ENCODE measurements at regions not wholly inside any gene's neighbourhood (a gene's known extent, or its start where the extent isn't known, plus 50 kb on each side); places are given as distances from the start of the nearest gene placed in this dataset.
A peak's percentile ranks its signal among the peaks of the same experiment; 100 is the strongest.
"Not testable (repeated sequence)": the region's sequence is repeated elsewhere in the genome, so short reads cannot be mapped to it uniquely, and the experiment has no call there.

DNA sequence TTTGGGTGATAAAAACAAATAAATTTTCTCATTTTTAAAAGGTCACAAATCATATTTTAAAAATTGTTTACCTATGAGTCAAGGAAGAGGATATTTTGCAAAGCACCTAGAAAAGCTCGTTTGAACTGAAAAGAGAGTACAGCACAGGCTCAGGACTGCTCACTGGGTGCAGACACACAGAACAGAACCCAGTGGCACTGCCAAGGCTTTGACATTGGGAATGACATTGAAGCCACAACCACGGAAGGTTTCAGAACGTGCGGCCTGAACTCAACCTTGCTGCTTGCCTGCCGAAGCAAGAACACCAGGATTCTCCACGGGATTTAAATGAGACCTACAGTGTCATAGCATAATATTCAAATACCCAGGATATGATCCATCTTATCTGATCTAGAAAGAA, 597.1 kb upstream of the B3GAT1 start:
- no peak for DNase-seq

DNA sequence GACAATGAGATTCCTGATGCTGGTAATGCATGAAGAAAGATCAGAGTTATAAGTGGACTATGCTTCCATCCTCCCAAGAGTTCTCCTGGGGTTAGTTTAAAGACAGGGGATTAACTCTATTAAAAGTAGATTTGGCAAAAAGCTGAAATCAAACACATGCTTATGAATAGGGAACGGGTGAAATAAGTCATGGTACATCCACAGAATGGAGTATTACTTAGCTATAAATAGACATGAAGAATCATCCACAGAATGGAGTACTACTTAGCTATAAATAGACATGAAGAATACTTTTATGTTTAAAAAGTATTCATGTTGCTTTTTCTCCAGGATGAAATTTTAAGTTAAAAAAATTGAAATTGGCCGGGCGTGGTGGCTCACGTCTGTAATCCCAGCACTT, 596.4 kb upstream of the B3GAT1 start:
- DNase-seq, result no peak

DNA sequence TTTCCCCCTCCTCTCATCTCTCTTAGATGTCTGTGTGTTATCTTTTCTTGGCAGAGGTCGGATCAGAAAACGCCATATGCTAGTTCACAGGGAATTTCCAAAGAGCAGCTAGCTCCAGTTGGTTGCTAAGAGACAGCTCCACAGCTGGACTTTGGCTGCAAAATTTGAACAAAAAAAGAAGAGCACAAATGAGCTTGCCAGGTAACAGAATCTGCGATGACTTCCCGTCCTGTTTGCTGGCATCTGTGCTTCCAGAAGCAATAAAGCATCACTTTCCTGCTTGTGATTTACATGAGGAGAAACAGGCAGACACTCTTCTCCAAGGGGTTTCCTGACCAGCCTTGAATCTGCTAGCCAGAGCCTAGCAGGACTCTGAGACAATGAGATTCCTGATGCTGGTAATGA, 596.0 kb upstream of the B3GAT1 start:
- DNase-seq, result peak; percentile 35

DNA sequence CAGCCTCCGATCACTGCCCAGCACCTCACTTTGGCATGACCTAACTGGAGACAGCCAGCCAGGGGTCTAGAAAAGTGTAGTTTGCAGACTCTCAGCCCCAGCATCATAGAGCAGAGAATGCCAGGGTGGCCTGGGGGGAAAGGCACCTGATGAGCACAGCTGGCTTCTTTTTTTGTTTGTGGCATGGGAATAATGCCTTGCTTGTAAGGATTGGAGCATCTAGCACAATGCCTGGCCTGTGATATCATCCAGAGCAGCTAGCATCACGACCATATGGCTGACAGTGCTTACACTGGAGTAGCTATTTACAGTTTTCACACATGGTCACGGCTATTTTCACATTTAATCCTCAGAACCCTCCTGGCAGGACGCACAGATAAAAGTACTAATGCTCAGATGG, 594.8 kb upstream of the B3GAT1 start:
- DNase-seq, result peak; percentile 37

DNA sequence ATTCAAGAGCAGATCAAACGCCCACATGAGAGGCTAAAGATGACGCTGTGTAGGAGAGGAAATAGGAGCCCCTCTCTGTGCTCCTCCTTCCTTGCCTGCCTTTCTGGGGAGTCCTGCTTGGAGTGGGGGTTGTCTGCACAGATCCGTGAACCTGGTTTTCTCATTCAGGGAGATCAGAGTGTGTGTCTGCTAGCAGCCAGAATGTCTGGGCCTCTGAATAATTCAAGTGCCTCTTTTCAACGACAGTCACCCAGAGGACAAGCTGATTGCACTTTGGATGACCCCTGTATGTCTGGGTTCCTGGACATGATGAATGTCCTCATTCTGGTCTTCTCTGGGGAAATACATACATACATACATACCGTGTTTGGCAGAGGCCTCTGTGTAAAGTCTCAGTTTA, 592.5 kb upstream of the B3GAT1 start:
- no peak for DNase-seq

DNA sequence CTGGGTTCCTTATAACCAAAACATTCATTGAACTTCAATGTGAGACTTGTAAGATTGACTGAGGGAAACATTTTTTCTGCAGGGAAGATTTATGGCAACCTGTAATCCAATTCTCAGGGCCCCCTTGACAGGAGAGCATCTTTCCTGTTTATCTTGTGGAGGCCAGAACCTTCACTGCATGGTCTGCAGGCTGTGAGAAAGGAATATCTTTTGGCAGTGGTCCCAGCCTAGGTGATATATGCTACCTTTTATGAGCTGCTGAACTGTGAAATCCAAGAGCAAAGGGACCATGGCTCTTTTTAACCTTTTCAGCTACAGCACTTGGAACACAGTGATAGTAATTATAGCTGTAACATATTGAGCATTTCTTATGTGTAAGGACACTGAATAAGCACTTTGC, 590.2 kb upstream of the B3GAT1 start:
- DNase-seq, result no peak

DNA sequence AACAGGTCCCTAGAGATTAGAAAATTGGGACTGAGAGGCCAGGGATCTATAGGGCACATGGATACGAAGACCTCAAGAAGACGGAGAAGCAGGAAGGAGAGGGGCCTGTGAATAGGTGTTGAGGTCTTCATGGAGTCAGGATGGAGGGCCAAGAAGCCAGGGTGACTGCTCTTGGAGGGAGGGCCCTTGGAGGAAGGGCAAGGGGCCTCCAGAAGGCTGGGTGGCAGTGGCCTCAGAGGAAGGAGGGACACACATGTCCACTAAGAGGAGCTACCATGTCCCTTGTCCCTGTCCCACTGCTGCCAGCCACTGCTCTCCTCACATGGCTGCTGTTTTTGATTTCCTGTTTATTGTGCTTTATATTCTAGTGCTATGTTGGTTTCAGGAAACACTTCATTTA, 589.5 kb upstream of the B3GAT1 start:
- DNase-seq, result no peak

DNA sequence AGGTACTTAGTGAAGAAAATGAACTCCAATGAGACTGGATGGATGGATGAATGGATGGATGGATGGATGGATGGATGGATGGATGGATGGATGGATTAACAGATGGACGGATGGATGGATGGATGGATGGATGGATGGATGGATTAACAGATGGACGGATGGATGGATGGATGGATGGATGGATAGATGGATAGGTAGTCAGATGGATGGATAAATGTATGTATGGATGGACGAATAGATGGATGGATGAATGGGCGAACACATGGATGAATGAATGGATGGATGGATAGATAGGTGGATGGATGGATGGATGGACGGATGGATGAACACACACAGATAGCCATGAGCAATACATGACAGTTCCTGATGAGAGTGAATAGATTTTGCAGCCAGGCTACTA, 589.0 kb upstream of the B3GAT1 start:
- not testable (repeated sequence) for DNase-seq

DNA sequence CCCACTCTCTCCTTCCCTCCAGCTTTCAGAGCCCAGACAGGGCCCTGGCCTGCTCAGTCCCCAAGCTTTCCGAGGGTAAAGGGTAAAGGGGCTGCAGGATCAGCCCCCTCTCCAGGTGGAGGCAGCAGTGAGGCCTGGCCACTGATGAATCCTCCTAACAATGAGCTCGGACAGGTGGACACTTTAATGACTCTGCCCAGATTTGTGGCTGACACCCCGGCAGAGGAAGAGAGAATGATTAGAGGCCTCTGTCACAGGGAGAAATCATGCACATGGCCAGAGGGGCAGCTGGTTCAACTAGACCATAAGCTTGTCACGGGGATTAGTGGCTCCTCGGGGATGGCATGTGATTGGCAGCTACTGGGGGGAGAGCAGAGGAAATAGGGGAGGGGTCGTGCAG, 587.5 kb upstream of the B3GAT1 start:
- no peak for DNase-seq

DNA sequence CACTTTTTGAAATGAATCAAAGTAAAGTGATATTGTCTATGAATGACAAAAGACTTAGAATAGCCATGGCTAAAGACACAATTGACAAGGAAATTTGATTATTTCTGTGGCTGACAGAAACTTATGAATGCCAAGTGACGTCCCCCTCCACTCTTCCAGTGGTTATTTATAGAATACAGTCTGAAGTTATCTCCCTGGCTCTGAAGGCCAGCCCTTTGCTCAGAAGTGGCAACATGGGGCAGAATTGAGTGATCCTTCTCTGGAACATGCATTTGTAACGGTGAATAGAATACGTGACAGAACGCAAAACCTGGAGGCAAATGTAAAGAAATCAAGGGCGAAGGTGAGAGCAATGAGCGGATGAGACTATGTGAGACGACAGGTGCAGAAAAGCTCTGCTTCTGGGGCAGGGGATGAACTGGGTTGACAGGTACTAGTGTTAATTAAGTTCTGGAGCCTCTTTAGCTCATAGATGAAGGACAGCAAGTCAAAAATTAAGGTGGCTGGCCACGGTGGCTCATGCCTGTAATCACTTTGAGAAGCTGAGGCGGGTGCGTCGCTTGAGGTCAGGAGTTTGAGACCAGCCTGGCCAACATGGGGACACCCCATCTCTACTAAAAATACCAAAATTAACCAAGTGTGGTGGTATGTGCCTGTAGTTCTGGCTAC, 585.7 kb upstream of the B3GAT1 start:
- no peak for DNase-seq

DNA sequence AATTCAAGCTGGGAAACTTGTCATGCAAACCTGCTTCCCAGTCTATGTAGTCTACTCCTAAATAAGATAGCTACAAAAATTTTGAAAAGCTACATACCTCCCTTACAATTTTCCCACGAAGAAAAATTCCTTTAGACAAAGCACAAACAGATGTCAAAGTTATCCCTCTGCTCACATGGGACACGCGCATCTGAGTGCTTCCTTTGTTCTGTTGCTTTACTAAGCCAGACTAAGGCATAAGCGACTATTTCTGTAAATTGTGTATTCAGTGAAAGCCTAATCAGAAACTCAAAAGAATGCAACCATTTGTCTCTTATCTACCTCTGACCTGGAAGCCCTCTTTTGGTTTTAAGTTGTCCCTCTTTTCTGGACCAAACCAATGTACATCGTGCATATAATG, 583.7 kb upstream of the B3GAT1 start:
- DNase-seq, result no peak

DNA sequence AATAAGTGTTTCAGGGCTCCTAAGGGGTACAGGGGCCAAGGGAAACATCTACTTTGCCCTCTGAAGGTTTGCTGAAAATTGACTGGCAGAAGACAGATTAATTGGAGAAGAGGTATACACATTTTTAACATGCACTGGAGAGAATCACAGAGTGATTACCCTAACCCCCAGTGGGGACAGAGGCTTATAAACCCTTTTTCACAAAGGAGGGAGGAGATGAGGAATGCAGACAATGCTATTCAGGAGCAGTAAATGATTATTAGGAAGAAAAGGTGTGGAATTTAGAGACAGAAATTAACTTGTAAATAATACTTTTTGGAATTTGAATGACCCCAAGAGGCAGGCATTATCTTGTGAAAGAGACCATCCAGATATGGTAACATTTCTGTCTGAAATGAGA, 582.4 kb upstream of the B3GAT1 start:
- DNase-seq, result no peak

DNA sequence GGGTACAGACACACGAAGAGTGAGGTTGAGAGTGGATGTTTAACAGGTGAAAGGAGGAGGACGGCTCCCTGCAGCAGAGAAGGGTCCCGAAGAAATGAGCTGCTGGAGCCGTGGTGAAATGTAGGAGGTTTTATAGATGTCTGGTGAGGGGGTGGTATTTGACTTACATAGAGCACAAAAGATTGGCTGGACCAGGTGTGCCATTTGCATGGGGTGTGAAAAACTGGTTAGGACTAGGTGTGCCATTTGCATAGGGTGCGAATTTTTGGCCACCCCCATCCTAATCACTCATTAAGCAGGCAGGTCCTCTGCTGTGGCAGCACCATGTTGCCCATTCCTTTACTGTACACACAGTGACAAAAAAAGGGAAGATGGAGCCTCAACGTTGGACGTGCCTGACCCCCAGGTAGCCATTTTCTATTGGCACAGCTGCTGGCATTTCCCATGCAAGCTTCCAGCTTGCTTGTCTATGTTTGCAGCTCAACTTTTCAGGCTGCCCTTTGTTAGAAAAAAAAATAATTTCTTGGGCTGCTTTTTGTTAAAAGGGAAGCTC, 581.7 kb upstream of the B3GAT1 start:
- DNase-seq, result no peak

DNA sequence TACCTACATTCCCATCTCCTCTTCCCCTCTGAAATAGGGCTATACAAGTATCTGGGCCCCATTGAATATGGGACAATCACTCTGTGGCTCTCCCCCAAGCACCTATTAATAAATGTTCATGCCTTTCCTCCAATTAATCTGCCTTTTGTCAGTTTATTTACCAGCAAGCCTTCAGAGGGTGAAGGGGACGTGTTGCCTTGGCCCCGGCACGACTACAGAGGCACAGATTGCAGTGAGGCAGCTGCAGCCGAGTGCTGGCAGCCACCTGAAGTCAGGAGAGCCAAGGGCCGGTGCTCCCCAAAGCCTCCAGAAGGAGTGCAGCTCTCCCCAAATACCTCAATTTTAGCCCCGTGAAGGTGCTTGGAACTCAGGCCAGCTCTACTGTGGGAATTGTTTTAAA, 580.9 kb upstream of the B3GAT1 start:
- no peak for DNase-seq

DNA sequence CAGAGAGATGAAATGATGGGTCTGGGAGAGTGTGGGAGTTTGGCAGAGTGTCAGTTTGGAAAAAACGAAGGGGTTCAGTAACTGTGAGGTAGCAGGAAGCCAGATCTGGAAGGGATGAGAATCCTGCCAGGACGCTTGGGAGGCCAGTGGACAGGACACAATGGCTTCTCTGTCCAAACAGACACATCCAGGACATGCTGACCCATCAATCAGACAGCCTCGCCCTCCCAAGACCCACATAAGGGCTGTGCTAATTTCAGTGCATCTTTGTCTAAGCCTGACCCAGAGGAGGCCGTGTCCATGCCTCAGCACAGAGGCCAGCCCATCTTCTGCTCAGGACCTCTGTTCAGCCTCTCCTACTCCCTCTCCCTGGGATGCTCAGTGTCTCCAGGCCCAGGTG, 576.5 kb upstream of the B3GAT1 start:
- no peak for DNase-seq

DNA sequence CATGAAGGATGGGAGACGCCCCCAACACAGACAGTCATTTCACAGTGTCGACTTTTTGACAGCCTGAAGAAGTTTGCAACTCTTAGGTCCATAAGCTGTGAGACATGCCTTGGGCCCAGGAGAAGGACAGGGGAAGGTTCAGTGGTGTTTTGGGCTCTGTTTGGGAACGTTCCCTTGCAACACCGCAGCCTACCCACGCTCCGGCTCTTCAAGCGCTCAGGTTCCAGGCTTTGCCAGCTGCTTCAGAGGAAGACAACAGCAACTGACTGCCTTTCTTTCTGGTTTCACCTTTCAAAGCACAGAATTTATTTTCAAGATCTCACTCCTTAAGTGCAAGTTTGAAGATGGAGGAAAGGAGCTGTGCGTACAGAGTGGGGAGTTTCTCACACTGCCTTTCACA, 575.8 kb upstream of the B3GAT1 start:
- no peak for DNase-seq

DNA sequence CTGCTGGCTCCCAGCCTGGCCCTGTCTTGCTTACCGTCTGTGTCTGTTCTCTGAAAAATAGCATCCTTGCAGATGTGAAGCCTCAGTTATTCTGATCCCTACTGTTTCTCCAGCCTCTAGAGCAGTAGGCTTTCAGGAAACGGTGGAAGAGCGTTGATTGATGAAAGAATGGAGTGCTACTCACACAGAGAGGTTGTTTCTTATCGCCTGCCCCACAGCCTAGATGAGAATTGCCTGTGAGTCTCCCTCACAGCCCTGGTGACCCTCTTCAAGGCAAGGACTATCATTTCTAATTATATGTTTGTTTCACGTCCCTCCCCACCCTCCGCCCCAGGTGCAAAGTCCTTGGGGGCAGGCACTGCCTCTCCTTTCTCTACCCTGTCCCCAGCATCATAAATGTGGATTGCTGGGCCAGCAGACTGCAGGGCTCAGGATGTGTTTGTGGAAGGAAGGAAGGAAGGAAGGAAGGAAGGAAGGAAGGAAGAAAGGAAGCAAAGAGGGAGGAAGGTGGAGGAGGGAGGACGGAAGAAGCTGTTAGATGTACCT, 575.3 kb upstream of the B3GAT1 start:
- DNase-seq, result no peak

DNA sequence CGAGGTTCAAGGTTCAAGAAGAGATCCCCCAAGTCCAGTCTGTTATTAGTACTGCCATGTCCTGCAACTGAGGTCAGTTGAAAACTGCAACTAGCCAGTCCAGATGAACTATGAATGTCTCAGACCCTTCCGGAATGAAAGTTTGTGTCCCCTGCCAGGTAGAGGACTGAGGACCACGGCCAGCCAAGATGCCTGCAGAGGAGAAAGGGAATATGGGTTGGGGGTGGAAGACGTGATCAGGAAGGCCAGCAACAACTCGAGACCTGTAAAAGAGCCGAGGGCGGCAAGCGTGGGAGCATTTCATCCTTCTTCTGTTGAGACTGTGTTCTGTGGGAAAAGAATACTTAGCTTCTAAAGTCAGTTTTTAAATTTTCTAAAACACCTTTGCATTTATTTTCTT, 572.4 kb upstream of the B3GAT1 start:
- no peak for DNase-seq

DNA sequence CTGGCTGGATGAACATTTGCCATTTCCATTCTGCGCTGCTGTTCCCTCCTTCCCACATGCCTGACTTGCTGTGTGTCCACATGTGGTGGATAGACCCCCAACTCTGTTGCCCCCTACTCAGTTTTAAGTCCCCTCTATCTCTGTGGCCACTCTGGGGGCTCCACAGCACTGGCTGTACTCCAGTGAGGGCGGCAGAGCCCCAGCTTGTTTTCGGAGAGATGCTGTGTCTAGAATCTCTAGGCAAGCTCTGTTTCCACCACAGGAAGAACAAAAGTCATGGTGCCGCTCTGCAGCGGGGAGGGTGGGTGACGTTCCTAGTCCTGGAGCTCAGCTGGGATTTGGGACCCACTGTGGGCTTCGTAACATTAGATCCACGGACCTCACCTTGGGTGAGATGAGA, 570.4 kb upstream of the B3GAT1 start:
- not testable (repeated sequence) for DNase-seq

DNA sequence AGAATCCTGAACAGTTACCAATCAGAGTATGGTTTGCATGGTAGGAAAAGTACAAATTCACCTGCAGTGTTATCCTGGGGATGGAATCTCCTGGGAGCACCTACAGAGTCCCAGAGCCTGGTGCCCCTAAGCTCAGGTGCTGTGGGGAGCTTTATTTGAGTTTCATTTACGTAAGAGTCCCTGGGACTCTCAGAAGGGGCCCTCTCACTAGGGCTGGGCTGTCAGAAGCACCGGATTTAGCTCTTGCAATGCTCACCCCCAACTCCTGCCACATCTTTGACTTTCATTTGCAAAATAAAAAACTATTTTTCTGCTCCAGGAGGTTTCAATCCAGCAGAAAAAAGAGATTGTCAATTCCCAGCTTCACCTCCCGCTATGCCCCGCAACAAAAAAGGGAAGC, 569.8 kb upstream of the B3GAT1 start:
- no peak for DNase-seq

DNA sequence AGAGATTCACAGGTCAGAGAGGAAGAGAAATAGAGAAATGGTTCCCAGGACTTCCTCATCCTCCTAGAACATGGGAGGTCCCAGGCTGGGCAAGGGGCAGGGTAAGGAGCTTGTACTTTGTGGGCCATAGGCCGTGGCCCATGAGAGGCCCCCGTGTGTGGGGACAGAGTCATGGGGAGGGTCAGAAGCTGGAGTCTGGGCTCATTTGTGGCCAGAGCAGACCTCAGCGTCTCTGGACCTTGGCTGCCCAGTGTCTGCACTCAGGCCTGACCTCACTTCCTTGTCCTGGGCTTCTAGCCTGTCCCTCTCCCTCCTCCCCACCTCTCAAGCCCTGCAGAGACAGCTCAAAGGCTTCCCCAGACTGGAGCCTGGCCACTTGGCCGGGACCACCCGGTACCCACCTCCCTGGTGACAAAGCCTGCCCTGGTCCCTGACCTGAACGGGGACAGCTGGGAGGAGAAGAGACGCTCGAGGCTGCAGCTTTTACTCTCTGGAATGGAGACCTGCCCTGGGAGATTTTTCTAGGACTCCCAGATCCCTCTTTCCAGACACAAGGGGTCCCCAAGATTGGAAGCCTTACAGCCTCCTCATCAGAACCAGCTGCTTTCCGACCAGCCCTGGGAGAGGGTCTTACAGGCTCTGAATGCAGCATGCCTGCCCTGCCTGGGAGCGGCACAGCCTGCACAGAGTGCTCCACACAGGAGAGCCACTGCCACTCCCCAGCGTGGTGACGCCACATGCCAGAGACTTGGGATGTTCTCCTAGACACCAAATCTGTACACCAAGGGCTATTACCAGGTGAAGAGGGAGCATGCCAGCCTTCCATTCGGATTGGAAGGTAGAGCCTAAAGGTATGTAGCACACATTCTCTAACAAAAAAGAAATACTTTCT, 569.0 kb upstream of the B3GAT1 start:
- DNase-seq, result no peak

DNA sequence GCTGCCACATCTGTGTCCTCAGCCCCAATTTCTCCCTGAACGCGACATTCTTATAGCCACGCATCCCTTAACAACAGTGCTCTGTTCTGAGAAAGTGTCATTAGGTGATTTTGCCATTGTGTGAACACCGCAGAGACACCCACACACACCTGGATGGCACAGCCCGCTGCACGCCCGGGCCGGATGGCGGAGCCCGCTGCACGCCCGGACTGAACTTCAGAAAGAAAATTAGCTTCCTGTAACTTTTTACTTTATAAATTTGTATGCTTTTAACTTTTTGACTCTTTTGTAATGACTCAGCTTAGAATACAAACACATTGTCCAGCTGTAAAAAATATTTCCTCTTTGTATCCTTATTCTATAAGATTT, 567.0 kb upstream of the B3GAT1 start:
- not testable (repeated sequence) for DNase-seq

DNA sequence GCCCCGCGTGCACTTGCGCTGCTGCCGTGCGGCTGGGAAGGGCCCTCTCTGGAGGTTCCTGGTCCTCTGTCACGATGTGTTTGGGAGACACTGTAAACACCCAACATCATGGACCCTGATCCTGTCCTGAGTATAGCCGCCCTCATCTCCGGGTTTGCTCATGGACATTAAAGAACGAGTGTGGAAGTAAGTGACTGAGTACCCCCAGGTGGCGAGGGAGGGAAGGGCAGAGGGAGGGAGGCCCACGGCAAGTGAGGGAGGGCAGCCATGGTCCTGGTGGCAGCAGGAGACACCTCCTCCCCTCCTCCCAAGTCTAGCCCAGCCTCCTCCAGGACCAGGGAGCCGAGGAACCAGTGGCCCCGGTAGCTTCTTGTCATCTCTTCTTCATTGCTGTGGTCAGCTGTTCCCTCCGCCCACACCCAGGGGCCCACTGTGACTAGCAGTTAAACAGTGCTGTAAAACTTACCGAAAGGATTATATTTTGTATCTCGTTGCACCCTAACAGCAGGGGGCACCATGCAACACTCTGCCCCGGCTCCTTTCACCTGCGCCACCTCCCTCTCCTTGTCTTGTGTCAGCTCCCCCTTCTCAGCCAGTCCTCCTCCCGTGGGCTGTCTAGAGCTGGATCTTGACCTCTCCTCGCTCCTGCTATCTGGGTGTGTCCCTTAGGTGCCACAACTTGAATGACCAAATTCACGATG, 566.5 kb upstream of the B3GAT1 start:
- no peak for DNase-seq
